ENCODE measurements at regions not wholly inside any gene's neighbourhood (a gene's known extent, or its start where the extent isn't known, plus 50 kb on each side); places are given as distances from the start of the nearest gene placed in this dataset.
A peak's percentile ranks its signal among the peaks of the same experiment; 100 is the strongest.
"Not testable (repeated sequence)": the region's sequence is repeated elsewhere in the genome, so short reads cannot be mapped to it uniquely, and the experiment has no call there.

GRCh38 chr16:60392380-60392779 lies 1643.9 kb downstream of the CDH8 start:
- DNase-seq (ENCODE audit: low read depth), result no peak

- no peak for DNase-seq (ENCODE audit: low read depth)
Measured at GRCh38 chr16:60371591-60371990, 1637.5 kb upstream of the GOT2 start.

- DNase-seq (ENCODE audit: low read depth), result no peak
Measured at GRCh38 chr16:60367739-60368138, 1633.6 kb upstream of the GOT2 start.

- no peak for DNase-seq (ENCODE audit: low read depth)
Measured at GRCh38 chr16:60363566-60363965, 1629.5 kb upstream of the GOT2 start.

- not testable (repeated sequence) for DNase-seq (ENCODE audit: low read depth)
Measured at GRCh38 chr16:60359866-60360265, 1625.8 kb upstream of the GOT2 start.

GRCh38 chr16:60359412-60359811 lies 1625.3 kb upstream of the GOT2 start:
- not testable (repeated sequence) for DNase-seq (ENCODE audit: low read depth)

GRCh38 chr16:60357876-60358522 lies 1623.9 kb upstream of the GOT2 start:
- not testable (repeated sequence) for DNase-seq (ENCODE audit: low read depth)

GRCh38 chr16:60346256-60346655 lies 1612.1 kb upstream of the GOT2 start:
- DNase-seq (ENCODE audit: low read depth), result no peak

- DNase-seq (ENCODE audit: low read depth), result peak; percentile 1
Measured at GRCh38 chr16:60337671-60338070, 1603.6 kb upstream of the GOT2 start.

GRCh38 chr16:60331168-60331567 lies 1597.1 kb upstream of the GOT2 start:
- DNase-seq (ENCODE audit: low read depth), result no peak

GRCh38 chr16:60329108-60329507 lies 1595.0 kb upstream of the GOT2 start:
- DNase-seq (ENCODE audit: low read depth), result peak; percentile 4

GRCh38 chr16:60328152-60328551 lies 1594.0 kb upstream of the GOT2 start:
- no peak for DNase-seq (ENCODE audit: low read depth)

GRCh38 chr16:60318486-60318885 lies 1584.4 kb upstream of the GOT2 start:
- DNase-seq (ENCODE audit: low read depth), result no peak

GRCh38 chr16:60310846-60311445 lies 1576.8 kb upstream of the GOT2 start:
- no peak for DNase-seq (ENCODE audit: low read depth)

- DNase-seq (ENCODE audit: low read depth), result no peak
Measured at GRCh38 chr16:60304720-60305119, 1570.6 kb upstream of the GOT2 start.

- no peak for DNase-seq (ENCODE audit: low read depth)
Measured at GRCh38 chr16:60304066-60304465, 1570.0 kb upstream of the GOT2 start.

GRCh38 chr16:60302676-60303075 lies 1568.6 kb upstream of the GOT2 start:
- DNase-seq (ENCODE audit: low read depth), result no peak

- no peak for DNase-seq (ENCODE audit: low read depth)
Measured at GRCh38 chr16:60302261-60302660, 1568.1 kb upstream of the GOT2 start.

GRCh38 chr16:60299241-60299776 lies 1565.2 kb upstream of the GOT2 start:
- DNase-seq (ENCODE audit: low read depth), result no peak

GRCh38 chr16:60295451-60295850 lies 1561.3 kb upstream of the GOT2 start:
- DNase-seq (ENCODE audit: low read depth), result no peak

- DNase-seq (ENCODE audit: low read depth), result no peak
Measured at GRCh38 chr16:60285794-60286193, 1551.7 kb upstream of the GOT2 start.

GRCh38 chr16:60279061-60279665 lies 1545.0 kb upstream of the GOT2 start:
- DNase-seq (ENCODE audit: low read depth), result no peak

GRCh38 chr16:60274431-60275019 lies 1540.4 kb upstream of the GOT2 start:
- DNase-seq (ENCODE audit: low read depth), result no peak

Measured in iris pigment epithelial cell (primary cell).